ENCODE measurements at regions not wholly inside any gene's neighbourhood (a gene's known extent, or its start where the extent isn't known, plus 50 kb on each side); places are given as distances from the start of the nearest gene placed in this dataset.
"Not testable (repeated sequence)": the region's sequence is repeated elsewhere in the genome, so short reads cannot be mapped to it uniquely, and the experiment has no call there.

DNA sequence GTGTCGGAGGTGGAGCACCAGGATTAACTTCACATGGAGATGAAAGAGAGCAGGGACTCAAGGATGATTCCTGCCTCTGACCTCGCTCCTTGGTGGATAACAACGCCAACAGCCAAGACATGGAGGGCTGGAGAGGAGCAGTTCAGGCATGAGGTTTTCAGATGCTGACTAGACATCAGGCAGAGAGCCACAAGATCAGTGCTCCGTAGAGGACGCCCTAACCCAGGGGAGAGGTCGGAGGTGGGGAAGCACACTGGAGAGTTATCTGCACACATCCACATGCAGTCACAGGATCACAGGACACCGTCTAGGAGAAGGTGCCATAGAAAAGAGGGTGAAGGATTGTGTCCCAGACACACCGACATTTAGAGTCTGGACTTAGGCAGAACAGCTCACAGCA lies 344.3 kb downstream of the EIPR1 start:
- POLR2A ChIA-PET = no interaction called here
- TF ChIP-seq, protein P1, sequence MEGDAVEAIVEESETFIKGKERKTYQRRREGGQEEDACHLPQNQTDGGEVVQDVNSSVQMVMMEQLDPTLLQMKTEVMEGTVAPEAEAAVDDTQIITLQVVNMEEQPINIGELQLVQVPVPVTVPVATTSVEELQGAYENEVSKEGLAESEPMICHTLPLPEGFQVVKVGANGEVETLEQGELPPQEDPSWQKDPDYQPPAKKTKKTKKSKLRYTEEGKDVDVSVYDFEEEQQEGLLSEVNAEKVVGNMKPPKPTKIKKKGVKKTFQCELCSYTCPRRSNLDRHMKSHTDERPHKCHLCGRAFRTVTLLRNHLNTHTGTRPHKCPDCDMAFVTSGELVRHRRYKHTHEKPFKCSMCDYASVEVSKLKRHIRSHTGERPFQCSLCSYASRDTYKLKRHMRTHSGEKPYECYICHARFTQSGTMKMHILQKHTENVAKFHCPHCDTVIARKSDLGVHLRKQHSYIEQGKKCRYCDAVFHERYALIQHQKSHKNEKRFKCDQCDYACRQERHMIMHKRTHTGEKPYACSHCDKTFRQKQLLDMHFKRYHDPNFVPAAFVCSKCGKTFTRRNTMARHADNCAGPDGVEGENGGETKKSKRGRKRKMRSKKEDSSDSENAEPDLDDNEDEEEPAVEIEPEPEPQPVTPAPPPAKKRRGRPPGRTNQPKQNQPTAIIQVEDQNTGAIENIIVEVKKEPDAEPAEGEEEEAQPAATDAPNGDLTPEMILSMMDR (IDR thresholded peaks at IDR 0.05) = no peak
- DNase-seq = no peak
- Mint-ChIP-seq H3K9me3 (peaks cover 8% of the 10 kb centered on the region), H3K4me1 (no peaks in the 10 kb centered on the region), H3K36me3 (ENCODE audit: low read depth) (no peaks in the 10 kb centered on the region), H3K27ac (no peak overlapping the region), H3K4me3 (no peak overlapping the region), H3K27me3 (no peaks in the 10 kb centered on the region)
- no peak for ATAC-seq (ENCODE audit: low read depth)
- CTCF ChIA-PET = no interaction called here
- intact Hi-C loops (cut with micrococcal nuclease) = no loop called here

DNA sequence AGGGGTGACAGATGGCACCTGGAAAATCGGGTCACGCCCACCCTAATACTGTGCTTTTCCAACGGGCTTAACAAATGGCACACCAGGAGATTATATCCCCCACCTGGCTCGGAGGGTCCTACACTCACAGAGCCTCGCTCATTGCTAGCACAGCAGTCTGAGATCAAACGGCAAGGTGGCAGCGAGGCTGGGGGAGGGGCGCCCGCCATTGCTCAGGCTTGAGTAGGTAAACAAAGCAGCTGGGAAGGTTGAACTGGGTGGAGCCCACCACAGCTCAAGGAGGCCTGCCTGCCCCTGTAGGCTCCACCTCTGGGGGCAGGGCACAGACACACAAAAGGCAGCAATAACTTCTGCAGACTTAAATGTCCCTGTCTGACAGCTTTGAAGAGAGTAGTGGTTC lies 346.8 kb downstream of the EIPR1 start:
- POLR2A ChIA-PET; ATAC-seq (ENCODE audit: low read depth); CTCF ChIA-PET; H3K36me3 Mint-ChIP-seq (ENCODE audit: low read depth); H3K4me1 Mint-ChIP-seq; H3K9me3 Mint-ChIP-seq; DNase-seq; H3K4me3 Mint-ChIP-seq; H3K27me3 Mint-ChIP-seq; intact Hi-C loops (cut with micrococcal nuclease); H3K27ac Mint-ChIP-seq: not testable (repeated sequence)

DNA sequence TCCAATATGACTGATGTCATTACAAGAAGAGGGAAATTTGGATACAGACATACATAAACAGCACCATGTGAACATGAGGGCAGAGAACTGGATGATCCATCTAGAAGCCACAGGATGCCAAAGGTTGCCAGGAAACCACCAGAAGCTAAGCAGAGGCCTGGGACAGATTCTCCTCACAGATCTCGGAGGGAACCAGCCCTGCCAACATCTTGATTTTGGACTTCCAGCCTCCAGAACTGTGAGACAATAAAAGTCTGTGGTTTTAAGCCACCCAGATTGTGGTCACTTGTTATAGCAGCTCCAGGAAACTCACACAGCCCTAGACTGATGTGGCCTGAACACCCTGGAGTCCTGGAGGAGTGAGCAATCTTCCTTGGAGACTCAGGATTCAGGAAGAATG lies 351.6 kb downstream of the EIPR1 start:
- H3K9me3 Mint-ChIP-seq = peaks cover 5% of the 10 kb centered on the region
- ChIA-PET CTCF (no interaction called here), POLR2A (no interaction called here)
- intact Hi-C loops (cut with micrococcal nuclease) = no loop called here
- TF ChIP-seq, protein P1 (IDR thresholded peaks at IDR 0.05) = no peak
- peaks cover 5% of the 10 kb centered on the region for H3K27me3 Mint-ChIP-seq
- no peak overlapping the region for H3K4me3 Mint-ChIP-seq
- H3K36me3 Mint-ChIP-seq (ENCODE audit: low read depth) = no peaks in the 10 kb centered on the region
- DNase-seq (no peak), ATAC-seq (ENCODE audit: low read depth) (no peak)
- H3K4me1 Mint-ChIP-seq = no peaks in the 10 kb centered on the region
- no peak overlapping the region for H3K27ac Mint-ChIP-seq

DNA sequence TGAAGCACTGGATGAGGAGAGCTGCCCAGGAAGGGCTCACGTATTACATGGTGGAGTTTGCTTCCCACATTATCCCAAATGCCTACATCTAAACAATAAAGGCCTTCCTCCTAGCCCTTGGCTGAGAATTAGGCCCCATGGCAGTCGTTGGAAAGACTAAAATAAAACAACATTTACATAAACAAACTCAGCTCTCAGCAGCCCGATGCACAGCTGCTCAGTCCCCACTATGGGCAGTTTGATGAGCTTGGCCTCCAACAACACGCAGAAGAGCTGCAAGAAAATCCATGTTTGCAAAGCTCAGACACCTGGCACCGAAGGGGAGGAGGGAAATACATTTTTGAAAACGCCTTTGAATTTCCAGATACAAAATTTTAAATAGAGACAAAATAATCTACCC lies 352.4 kb downstream of the EIPR1 start:
- ATAC-seq (ENCODE audit: low read depth) (no peak), DNase-seq (no peak)
- Mint-ChIP-seq H3K9me3 (peaks cover 4% of the 10 kb centered on the region), H3K27me3 (peaks cover 5% of the 10 kb centered on the region), H3K4me3 (no peak overlapping the region), H3K4me1 (no peaks in the 10 kb centered on the region), H3K36me3 (ENCODE audit: low read depth) (no peaks in the 10 kb centered on the region), H3K27ac (no peak overlapping the region)
- POLR2A ChIA-PET = no interaction called here
- intact Hi-C loops (cut with micrococcal nuclease) = no loop called here
- CTCF ChIA-PET = no interaction called here
- TF ChIP-seq, protein P1 (IDR thresholded peaks at IDR 0.05) = no peak

DNA sequence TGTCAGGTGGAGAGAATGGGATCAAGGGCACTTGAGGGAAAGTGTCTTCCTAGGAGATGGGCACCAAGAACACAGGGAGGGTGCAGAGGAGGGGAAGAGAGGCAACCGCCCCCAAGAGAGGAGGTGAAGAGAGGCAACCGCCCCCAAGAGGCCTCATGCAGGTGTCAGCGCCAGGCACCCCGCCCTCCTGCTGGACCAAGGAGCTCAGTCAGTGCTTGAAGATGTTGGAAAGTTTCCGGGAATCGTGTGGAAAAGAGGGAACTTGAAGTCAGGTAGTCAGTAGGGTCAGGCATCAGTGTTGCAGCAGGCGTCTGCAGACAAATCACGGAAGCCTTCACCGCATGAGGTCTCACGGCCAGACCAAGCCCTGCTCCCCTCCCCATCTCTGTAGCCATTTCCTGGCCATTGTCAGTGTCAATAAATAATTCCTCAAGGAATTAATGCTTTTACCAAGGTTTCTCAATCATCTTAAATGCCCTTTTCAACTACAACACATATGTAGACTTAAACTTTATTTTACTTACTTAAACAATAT lies 353.1 kb downstream of the EIPR1 start:
- DNase-seq (no peak), ATAC-seq (ENCODE audit: low read depth) (no peak)
- no peak overlapping the region for H3K27ac Mint-ChIP-seq
- TF ChIP-seq, protein P1 (IDR thresholded peaks at IDR 0.05) = no peak
- no peaks in the 10 kb centered on the region for H3K4me1 Mint-ChIP-seq
- H3K9me3 Mint-ChIP-seq = no peaks in the 10 kb centered on the region
- no peaks in the 10 kb centered on the region for H3K36me3 Mint-ChIP-seq (ENCODE audit: low read depth)
- H3K27me3 Mint-ChIP-seq = peaks cover 6% of the 10 kb centered on the region
- no peak overlapping the region for H3K4me3 Mint-ChIP-seq
- ChIA-PET CTCF (no interaction called here), POLR2A (no interaction called here)
- intact Hi-C loops (cut with micrococcal nuclease) = no loop called here

DNA sequence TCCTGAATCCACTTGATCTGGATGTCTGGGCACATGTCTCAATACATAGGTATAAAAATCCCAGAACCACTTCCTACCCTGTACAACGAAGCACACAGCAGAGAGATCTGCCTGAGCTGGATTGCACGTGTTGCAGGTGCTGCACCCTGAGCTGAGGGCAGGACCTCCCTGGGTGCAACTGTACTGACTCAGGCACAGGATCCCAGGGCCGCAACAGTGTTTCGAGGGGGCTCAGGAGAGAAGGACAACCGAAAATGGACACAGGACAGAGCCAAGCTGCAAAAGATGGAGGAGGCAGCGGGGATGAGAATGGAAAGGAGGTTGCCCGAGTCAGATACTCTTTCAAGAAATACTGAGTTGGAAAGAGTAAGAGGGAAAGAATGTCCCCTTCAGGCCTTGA lies 354.1 kb downstream of the EIPR1 start:
- CTCF ChIA-PET = no interaction called here
- ATAC-seq (ENCODE audit: low read depth) (no peak), DNase-seq (no peak)
- Mint-ChIP-seq H3K4me1 (no peaks in the 10 kb centered on the region), H3K9me3 (no peaks in the 10 kb centered on the region), H3K27me3 (peaks cover 6% of the 10 kb centered on the region), H3K4me3 (no peak overlapping the region), H3K36me3 (ENCODE audit: low read depth) (no peaks in the 10 kb centered on the region), H3K27ac (no peak overlapping the region)
- TF ChIP-seq, protein P1 (IDR thresholded peaks at IDR 0.05) = no peak
- POLR2A ChIA-PET = no interaction called here
- intact Hi-C loops (cut with micrococcal nuclease) = no loop called here
